Heart left ventricle (tissue), 13 donors: ENCODE measurements at regions not wholly inside any gene's neighbourhood (a gene's known extent, or its start where the extent isn't known, plus 50 kb on each side); places are given as distances from the start of the nearest gene placed in this dataset.

Source experiments
- CTCF ChIP-seq, 12 donors: fragments of 200-600 bp; sonication (generic) in 4 of 12; IDR thresholded peaks; one replicate each; pipeline versions ENCODE4 v1.5.0 to v1.8.0; 2018 to 2022; ENCODE audit warnings: antibody characterized with exemption in 12 of 12, mild to moderate bottlenecking in 5 of 12
- POLR2A ChIP-seq, 2 donors: fragments of 450-650 bp; IDR thresholded peaks; one replicate each; pipeline ENCODE4 v1.6.1; 2017; ENCODE audit warnings: antibody characterized with exemption in 2 of 2, mild to moderate bottlenecking in 2 of 2, moderate library complexity in 2 of 2
- donor health status: ischemic (EF 13 %, LVEDD 7.1; RV severe dilation, severe dysfunction).
- donor health status: DM: no; HTN: yes; CAD: no.
- donor health status: DM: no; HTN: no; CAD: no.
- donor health status: ischemic (EF 25% LVEDD 6.9; RV normal size, moderate dysfunction).
- donor health status: ischemic (EF 25% LVEDD 5.7; RV mildly dilated, moderate dysfunction).
- donor health status: ischemic (EF 35%, LVEDD 5.7; RV mildly dilated, moderate dysfunction).
- donor health status: nonischemic (EF 11% LVEDD 7.7; RV severe dilation, severe dysfunction).
- donor health status: DM: yes; HTN: yes; CAD: no.
- donor health status: PGD.
- donor health status: ischemic (EF 29% LVEDD 5.4; RV normal size, mild dysfunction).
- donor health status: nonischemic (EF 23%, LVEDD 6.1; RV moderate dilation, normal function).

- TF ChIP-seq POLR2A (IDR thresholded peaks at IDR 0.05) (no peak), CTCF (IDR thresholded peaks at IDR 0.05) (no peak)
Observed at GRCh38 chr6:4472222-4472621, 304.0 kb upstream of the CDYL start.
